GM12878 (cell line): ENCODE measurements at regions not wholly inside any gene's neighbourhood (a gene's known extent, or its start where the extent isn't known, plus 50 kb on each side); places are given as distances from the start of the nearest gene placed in this dataset.

Experiments used
- BHLHE40 ChIP-seq, 2 experiments: fragments of 450-650 bp in 1 of 2; IDR thresholded peaks; 2 replicates each; pipeline ENCODE4 v1.6.1; 2011 to 2017; ENCODE audit warnings: low read depth in 2 of 2, borderline replicate concordance in 1 of 2, improper control_type of control experiment in 1 of 2, low read length in 1 of 2, mild to moderate bottlenecking in 1 of 2
- EP300 ChIP-seq, 2 experiments: fragments of 150-350 bp in 1 of 2; IDR thresholded peaks; 2 replicates each; pipeline ENCODE4 v1.6.1; 2011 to 2012; ENCODE audit warnings: low read depth in 2 of 2, low read length in 2 of 2, borderline replicate concordance in 1 of 2, improper control_type of control experiment in 1 of 2, inconsistent platforms in 1 of 2; ENCODE audit not compliant: control insufficient read depth in 1 of 2
- MAX ChIP-seq: IDR thresholded peaks from 2 replicates; pipeline ENCODE4 v1.6.1; 2012; ENCODE audit warnings: low read depth, low read length, improper control_type of control experiment
- MXI1 ChIP-seq: fragments of 150-350 bp; IDR thresholded peaks from 2 replicates; pipeline ENCODE4 v1.6.1; 2011; ENCODE audit warnings: low read depth, mild to moderate bottlenecking, inconsistent platforms, low read length, improper control_type of control experiment
- PBX3 ChIP-seq: IDR thresholded peaks from 2 replicates; pipeline ENCODE4 v1.6.1; 2011; ENCODE audit warnings: mild to moderate bottlenecking, low read depth, low read length, moderate library complexity; ENCODE audit not compliant: insufficient replicate concordance
- TCF12 ChIP-seq: IDR thresholded peaks from 2 replicates; pipeline ENCODE4 v1.6.1; 2011; ENCODE audit warnings: low read depth, mild to moderate bottlenecking, low read length
- USF2 ChIP-seq: IDR thresholded peaks from 2 replicates; pipeline ENCODE4 v1.6.1; 2011; ENCODE audit warnings: low read depth, low read length, improper control_type of control experiment, borderline replicate concordance
- ZNF592 ChIP-seq: fragments of 450-650 bp; IDR thresholded peaks from 2 replicates; pipeline ENCODE4 v1.6.1; 2017; ENCODE audit warnings: mild to moderate bottlenecking, moderate library complexity
- TF ChIP-seq, protein P1 (sequence below): IDR thresholded peaks from 2 replicates; pipeline ENCODE4 v1.6.1; 2012; ENCODE audit warnings: mild to moderate bottlenecking, low read depth, low read length

DNA sequence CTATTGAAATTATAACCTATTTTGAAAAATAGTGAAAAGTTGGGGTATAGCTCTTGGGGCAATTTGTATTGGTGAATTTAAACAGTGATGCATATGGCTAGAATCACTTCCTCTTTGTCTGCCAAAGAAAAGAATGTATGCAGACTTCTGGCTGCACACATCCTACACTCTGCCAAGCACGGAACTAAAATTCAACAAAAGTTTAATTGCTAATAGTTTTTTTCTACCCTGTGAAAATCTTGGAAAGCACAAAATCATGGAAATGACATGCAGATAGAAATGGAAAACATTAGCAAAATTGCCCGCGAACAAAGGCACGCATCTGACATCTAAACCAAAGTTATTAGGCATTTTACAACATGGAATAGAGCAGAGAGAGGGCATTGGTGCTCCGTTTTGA, 106.4 kb upstream of the PDE10A start:
- TF ChIP-seq EP300 (IDR thresholded peaks at IDR 0.05; ENCODE audit: borderline replicate concordance in 1 of 2, control insufficient read depth in 1 of 2, low read depth in 2 of 2, low read length in 2 of 2) = no peak
- no peak for TF ChIP-seq ZNF592
- TF ChIP-seq PBX3 = no peak
- TF ChIP-seq USF2 = no peak
- no peak for TF ChIP-seq TCF12
- TF ChIP-seq MXI1 = no peak
- TF ChIP-seq, protein P1, sequence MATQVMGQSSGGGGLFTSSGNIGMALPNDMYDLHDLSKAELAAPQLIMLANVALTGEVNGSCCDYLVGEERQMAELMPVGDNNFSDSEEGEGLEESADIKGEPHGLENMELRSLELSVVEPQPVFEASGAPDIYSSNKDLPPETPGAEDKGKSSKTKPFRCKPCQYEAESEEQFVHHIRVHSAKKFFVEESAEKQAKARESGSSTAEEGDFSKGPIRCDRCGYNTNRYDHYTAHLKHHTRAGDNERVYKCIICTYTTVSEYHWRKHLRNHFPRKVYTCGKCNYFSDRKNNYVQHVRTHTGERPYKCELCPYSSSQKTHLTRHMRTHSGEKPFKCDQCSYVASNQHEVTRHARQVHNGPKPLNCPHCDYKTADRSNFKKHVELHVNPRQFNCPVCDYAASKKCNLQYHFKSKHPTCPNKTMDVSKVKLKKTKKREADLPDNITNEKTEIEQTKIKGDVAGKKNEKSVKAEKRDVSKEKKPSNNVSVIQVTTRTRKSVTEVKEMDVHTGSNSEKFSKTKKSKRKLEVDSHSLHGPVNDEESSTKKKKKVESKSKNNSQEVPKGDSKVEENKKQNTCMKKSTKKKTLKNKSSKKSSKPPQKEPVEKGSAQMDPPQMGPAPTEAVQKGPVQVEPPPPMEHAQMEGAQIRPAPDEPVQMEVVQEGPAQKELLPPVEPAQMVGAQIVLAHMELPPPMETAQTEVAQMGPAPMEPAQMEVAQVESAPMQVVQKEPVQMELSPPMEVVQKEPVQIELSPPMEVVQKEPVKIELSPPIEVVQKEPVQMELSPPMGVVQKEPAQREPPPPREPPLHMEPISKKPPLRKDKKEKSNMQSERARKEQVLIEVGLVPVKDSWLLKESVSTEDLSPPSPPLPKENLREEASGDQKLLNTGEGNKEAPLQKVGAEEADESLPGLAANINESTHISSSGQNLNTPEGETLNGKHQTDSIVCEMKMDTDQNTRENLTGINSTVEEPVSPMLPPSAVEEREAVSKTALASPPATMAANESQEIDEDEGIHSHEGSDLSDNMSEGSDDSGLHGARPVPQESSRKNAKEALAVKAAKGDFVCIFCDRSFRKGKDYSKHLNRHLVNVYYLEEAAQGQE = no peak
- TF ChIP-seq MAX = no peak
- TF ChIP-seq BHLHE40 (IDR thresholded peaks at IDR 0.05; ENCODE audit: borderline replicate concordance in 1 of 2, low read depth in 2 of 2, low read length in 1 of 2) = no peak
